ENCODE measurements at regions not wholly inside any gene's neighbourhood (a gene's known extent, or its start where the extent isn't known, plus 50 kb on each side); places are given as distances from the start of the nearest gene placed in this dataset.

DNA sequence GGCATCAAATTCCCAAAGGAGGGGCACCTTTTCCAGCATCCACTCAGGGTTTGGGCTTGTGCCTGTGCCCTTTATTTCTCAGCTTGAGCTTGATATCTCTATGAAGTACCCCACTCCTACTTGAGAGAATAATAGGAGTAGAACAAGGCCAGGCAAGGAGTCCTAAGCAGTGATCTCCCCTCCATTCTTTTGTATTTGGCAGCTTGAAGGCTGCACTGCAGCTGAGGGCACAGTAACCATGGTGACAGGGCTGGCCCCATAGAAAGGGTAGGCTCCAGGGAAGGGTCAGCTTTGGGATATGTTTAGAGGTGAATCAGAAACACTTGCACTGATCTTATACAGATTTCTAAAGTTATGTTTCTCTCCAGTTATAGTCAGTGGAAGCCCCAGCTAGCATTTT is 145.4 kb upstream of the SLC24A5 start:
- Histone ChIP-seq H3K36me3 (ENCODE audit: control insufficient read depth in 4 of 4, insufficient read depth in 3 of 4, low read depth in 1 of 4, low read length in 3 of 4) (no peaks in the 10 kb centered on the region), H3K27me3 (ENCODE audit: control insufficient read depth in 4 of 4, insufficient read depth in 4 of 4, low read length in 3 of 4) (no peaks in the 10 kb centered on the region), H3K4me1 (ENCODE audit: control insufficient read depth in 4 of 4, insufficient read depth in 4 of 4, low read length in 3 of 4) (no peaks in the 10 kb centered on the region), H3K9me3 (ENCODE audit: control insufficient read depth in 4 of 4, low read length in 3 of 4) (no peaks in the 10 kb centered on the region), H3K9ac (ENCODE audit: low read depth in 1 of 2, low read length in 2 of 2) (no peak overlapping the region), H3K4me3 (ENCODE audit: low read depth in 1 of 3, low read length in 3 of 3) (no peak overlapping the region), H3K27ac (ENCODE audit: low read depth in 1 of 2, low read length in 2 of 2) (no peak overlapping the region)
- no peak for DNase-seq (ENCODE audit: low spot score)
- TF ChIP-seq HNF4G (IDR thresholded peaks at IDR 0.05) (no peak), ATF3 (IDR thresholded peaks at IDR 0.05) (no peak), SP1 (IDR thresholded peaks at IDR 0.05) (no peak), RXRA (IDR thresholded peaks at IDR 0.05) (no peak), ZBTB33 (IDR thresholded peaks at IDR 0.05) (no peak), FOXA1 (IDR thresholded peaks at IDR 0.05) (no peak), FOXA2 (IDR thresholded peaks at IDR 0.05) (no peak), RAD21 (IDR thresholded peaks at IDR 0.05) (no peak), JUND (IDR thresholded peaks at IDR 0.05) (no peak), CTCF (IDR thresholded peaks at IDR 0.05; ENCODE audit: low read depth, low read length, missing input control) (no peak), MAX (IDR thresholded peaks at IDR 0.05) (no peak), YY1 (IDR thresholded peaks at IDR 0.05) (no peak), GABPA (IDR thresholded peaks at IDR 0.05 in 1 of 2, conservative IDR thresholded peaks at IDR 0.05 in 1 of 2) (no peak), NR2F2 (IDR thresholded peaks at IDR 0.05) (no peak), HNF4A (conservative IDR thresholded peaks at IDR 0.05) (no peak), TAF1 (conservative IDR thresholded peaks at IDR 0.05) (no peak), EGR1 (IDR thresholded peaks at IDR 0.05; ENCODE audit: low read depth in 2 of 2) (no peak)
- TF ChIP-seq, protein P1, sequence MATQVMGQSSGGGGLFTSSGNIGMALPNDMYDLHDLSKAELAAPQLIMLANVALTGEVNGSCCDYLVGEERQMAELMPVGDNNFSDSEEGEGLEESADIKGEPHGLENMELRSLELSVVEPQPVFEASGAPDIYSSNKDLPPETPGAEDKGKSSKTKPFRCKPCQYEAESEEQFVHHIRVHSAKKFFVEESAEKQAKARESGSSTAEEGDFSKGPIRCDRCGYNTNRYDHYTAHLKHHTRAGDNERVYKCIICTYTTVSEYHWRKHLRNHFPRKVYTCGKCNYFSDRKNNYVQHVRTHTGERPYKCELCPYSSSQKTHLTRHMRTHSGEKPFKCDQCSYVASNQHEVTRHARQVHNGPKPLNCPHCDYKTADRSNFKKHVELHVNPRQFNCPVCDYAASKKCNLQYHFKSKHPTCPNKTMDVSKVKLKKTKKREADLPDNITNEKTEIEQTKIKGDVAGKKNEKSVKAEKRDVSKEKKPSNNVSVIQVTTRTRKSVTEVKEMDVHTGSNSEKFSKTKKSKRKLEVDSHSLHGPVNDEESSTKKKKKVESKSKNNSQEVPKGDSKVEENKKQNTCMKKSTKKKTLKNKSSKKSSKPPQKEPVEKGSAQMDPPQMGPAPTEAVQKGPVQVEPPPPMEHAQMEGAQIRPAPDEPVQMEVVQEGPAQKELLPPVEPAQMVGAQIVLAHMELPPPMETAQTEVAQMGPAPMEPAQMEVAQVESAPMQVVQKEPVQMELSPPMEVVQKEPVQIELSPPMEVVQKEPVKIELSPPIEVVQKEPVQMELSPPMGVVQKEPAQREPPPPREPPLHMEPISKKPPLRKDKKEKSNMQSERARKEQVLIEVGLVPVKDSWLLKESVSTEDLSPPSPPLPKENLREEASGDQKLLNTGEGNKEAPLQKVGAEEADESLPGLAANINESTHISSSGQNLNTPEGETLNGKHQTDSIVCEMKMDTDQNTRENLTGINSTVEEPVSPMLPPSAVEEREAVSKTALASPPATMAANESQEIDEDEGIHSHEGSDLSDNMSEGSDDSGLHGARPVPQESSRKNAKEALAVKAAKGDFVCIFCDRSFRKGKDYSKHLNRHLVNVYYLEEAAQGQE (IDR thresholded peaks at IDR 0.05): no peak

DNA sequence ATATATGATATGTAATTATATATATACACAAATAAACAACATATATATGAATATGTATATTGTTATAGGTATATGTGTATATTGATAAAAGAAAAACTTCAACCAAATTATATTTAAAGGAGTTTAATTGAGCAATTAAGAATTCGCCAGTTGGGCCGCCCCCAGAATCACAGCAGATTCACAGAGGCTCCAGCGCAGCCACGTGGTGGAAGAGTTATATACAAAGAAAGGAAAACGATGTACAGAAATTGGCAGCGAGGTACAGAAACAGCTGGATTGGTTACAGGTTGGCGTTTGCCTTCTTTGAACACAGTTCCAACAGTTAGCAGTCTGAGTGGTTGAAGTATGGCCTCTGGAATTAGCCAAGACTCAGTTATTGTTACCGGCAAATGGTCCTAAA is 137.3 kb upstream of the SLC24A5 start:
- WGBS: 81% methylated on average over 8 of the region's 8 CpGs
- no peak overlapping the region for H3K9ac ChIP-seq (ENCODE audit: low read depth in 1 of 2, low read length in 2 of 2)
- no peak overlapping the region for H3K27ac ChIP-seq (ENCODE audit: low read depth in 1 of 2, low read length in 2 of 2)
- H3K27me3 ChIP-seq (ENCODE audit: control insufficient read depth in 4 of 4, insufficient read depth in 4 of 4, low read length in 3 of 4): no peaks in the 10 kb centered on the region
- no peaks in the 10 kb centered on the region for H3K4me1 ChIP-seq (ENCODE audit: control insufficient read depth in 4 of 4, insufficient read depth in 4 of 4, low read length in 3 of 4)
- H3K4me3 ChIP-seq (ENCODE audit: low read depth in 1 of 3, low read length in 3 of 3): no peak overlapping the region
- H3K9me3 ChIP-seq (ENCODE audit: control insufficient read depth in 4 of 4, low read length in 3 of 4): no peaks in the 10 kb centered on the region
- DNase-seq (ENCODE audit: low spot score): no peak
- no peaks in the 10 kb centered on the region for H3K36me3 ChIP-seq (ENCODE audit: control insufficient read depth in 4 of 4, insufficient read depth in 3 of 4, low read depth in 1 of 4, low read length in 3 of 4)
- no peak for TF ChIP-seq SP1 (IDR thresholded peaks at IDR 0.05)
- no peak for TF ChIP-seq EGR1 (IDR thresholded peaks at IDR 0.05; ENCODE audit: low read depth in 2 of 2)
- no peak for TF ChIP-seq FOXA2 (IDR thresholded peaks at IDR 0.05)
- TF ChIP-seq, protein P1 (IDR thresholded peaks at IDR 0.05): no peak
- no peak for TF ChIP-seq RXRA (IDR thresholded peaks at IDR 0.05)
- no peak for TF ChIP-seq CTCF (IDR thresholded peaks at IDR 0.05; ENCODE audit: low read depth, low read length, missing input control)
- no peak for TF ChIP-seq YY1 (IDR thresholded peaks at IDR 0.05)
- no peak for TF ChIP-seq RAD21 (IDR thresholded peaks at IDR 0.05)
- TF ChIP-seq HNF4A (conservative IDR thresholded peaks at IDR 0.05): no peak
- no peak for TF ChIP-seq HNF4G (IDR thresholded peaks at IDR 0.05)
- no peak for TF ChIP-seq GABPA (IDR thresholded peaks at IDR 0.05 in 1 of 2, conservative IDR thresholded peaks at IDR 0.05 in 1 of 2)

Measured in liver (tissue), 8 donors.